Body of pancreas (tissue), 4 donors: ENCODE measurements at regions not wholly inside any gene's neighbourhood (a gene's known extent, or its start where the extent isn't known, plus 50 kb on each side); places are given as distances from the start of the nearest gene placed in this dataset.
"Not testable (repeated sequence)": the region's sequence is repeated elsewhere in the genome, so short reads cannot be mapped to it uniquely, and the experiment has no call there.

Source experiments
- ATAC-seq: fragments of 150-250 bp; one replicate; pipeline ENCODE4 v1.9.1; 2016
- DNase-seq, 4 donors: peaks; one replicate each; pipeline ENCODE4 v3.0.0-alpha.2; 2019
- H3K27ac ChIP-seq, 4 donors: fragments of 200-600 bp; sonication (generic); 1 replicate in 3 of 4; 2 replicates in 1 of 4; pipeline versions ENCODE4 v1.5.1 to v1.6.1; 2016 to 2019; ENCODE audit warnings: mild to moderate bottlenecking in 1 of 4, mixed read lengths in 1 of 4, moderate library complexity in 1 of 4
- H3K27me3 ChIP-seq, 2 donors: fragments of 200-600 bp; sonication (generic); one replicate each; pipeline ENCODE4 v1.6.0; 2016; ENCODE audit warnings: mild to moderate bottlenecking in 1 of 2
- H3K36me3 ChIP-seq, 2 donors: fragments of 200-600 bp; sonication (generic); replicated peaks in 1 of 2; 2 replicates each; pipeline ENCODE4 v1.5.1; 2016; ENCODE audit warnings: low read depth in 2 of 2; ENCODE audit not compliant: insufficient read depth in 1 of 2
- H3K4me1 ChIP-seq: fragments of 200-600 bp; sonication (generic); one replicate; pipeline ENCODE4 v1.6.0; 2016
- H3K4me3 ChIP-seq, 2 donors: fragments of 200-600 bp; sonication (generic); 1 replicate in 1 of 2; 2 replicates in 1 of 2; pipeline ENCODE4 v1.5.1; 2016 to 2019
- H3K9me3 ChIP-seq, 3 donors: fragments of 200-600 bp; sonication (generic); 1 replicate in 2 of 3; 2 replicates in 1 of 3; pipeline ENCODE4 v1.5.1; 2016
- POLR2A ChIP-seq, 3 donors: fragments of 450-650 bp; IDR thresholded peaks; one replicate each; pipeline ENCODE4 v1.6.1; 2016; ENCODE audit warnings: antibody characterized with exemption in 3 of 3, mild to moderate bottlenecking in 2 of 3
- WGBS, 2 donors: methylation state at CpG; one replicate each; pipeline ENCODE4 v1.1.5; 2017; 5-methylcytosine and 5-hydroxymethylcytosine counted together
- intact Hi-C: fragments of 100-400 bp; cut with DNase I; formaldehyde crosslinking; loops from one replicate; pipeline ENCODE4 v1.15.1; 2023
- TF ChIP-seq, protein P1 (sequence below), 7 experiments: fragments of 450-650 bp in 4 of 7; fragments of 200-600 bp in 3 of 7; sonication (generic) in 3 of 7; IDR thresholded peaks; one replicate each; pipeline ENCODE4 v1.5.1; 2016 to 2019; ENCODE audit warnings: antibody characterized with exemption in 7 of 7

DNA sequence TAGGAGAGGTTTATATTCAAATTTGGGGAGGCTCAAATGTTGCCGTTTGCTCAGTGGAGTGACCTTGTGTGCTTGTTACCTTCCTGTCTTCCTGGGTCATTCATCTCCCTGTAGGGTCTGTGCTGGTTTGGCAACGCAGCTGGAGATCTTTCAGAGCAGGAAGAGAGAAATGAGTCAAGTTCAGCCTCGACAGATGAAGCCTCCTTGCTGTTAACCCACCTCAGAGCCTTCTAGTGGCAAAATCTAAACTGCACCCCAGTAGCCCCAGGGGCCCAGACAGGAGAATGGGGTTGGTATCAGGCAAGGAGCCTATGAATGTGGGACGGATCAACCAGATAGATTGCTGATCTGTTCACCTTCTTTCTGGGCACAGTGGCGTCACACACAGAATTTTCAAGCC lies 999.3 kb downstream of the VRK1 start:
- Histone ChIP-seq H3K27me3 (no peaks in the 10 kb centered on the region), H3K4me3 (no peak overlapping the region), H3K27ac (no peak overlapping the region), H3K9me3 (no peaks in the 10 kb centered on the region), H3K4me1 (no peaks in the 10 kb centered on the region), H3K36me3 (no peaks in the 10 kb centered on the region)
- TF ChIP-seq, protein P1, sequence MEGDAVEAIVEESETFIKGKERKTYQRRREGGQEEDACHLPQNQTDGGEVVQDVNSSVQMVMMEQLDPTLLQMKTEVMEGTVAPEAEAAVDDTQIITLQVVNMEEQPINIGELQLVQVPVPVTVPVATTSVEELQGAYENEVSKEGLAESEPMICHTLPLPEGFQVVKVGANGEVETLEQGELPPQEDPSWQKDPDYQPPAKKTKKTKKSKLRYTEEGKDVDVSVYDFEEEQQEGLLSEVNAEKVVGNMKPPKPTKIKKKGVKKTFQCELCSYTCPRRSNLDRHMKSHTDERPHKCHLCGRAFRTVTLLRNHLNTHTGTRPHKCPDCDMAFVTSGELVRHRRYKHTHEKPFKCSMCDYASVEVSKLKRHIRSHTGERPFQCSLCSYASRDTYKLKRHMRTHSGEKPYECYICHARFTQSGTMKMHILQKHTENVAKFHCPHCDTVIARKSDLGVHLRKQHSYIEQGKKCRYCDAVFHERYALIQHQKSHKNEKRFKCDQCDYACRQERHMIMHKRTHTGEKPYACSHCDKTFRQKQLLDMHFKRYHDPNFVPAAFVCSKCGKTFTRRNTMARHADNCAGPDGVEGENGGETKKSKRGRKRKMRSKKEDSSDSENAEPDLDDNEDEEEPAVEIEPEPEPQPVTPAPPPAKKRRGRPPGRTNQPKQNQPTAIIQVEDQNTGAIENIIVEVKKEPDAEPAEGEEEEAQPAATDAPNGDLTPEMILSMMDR (IDR thresholded peaks at IDR 0.05), result no peak
- no peak for TF ChIP-seq POLR2A (IDR thresholded peaks at IDR 0.05)
- DNase-seq (no peak), ATAC-seq (no peak)
- intact Hi-C loops, result no loop called here
- 40 to 56% methylated on average over 5 of the region's 5 CpGs for WGBS, 2 donors

DNA sequence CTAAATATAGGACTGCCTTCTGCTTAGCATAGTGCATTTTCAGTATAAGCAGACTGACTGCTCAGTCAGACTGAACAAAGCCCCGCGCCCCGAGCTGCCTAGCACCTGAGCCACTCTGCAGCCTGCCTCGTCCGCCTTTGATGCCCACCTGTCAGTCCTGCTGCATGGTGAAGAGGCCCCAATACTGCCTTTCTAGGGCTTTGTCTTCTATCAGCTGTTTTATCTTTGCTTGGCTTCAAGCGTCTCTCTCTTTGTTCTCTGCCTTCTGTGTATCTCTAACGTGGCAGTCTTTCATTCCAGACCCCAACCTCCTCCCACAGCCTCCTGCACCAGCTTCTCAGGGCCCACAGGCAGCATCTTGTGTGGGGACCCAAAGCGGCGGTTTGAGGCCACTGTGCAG lies 1001.0 kb downstream of the VRK1 start:
- intact Hi-C loops, result no loop called here
- 54 to 64% methylated on average over 9 of the region's 9 CpGs for WGBS, 2 donors

DNA sequence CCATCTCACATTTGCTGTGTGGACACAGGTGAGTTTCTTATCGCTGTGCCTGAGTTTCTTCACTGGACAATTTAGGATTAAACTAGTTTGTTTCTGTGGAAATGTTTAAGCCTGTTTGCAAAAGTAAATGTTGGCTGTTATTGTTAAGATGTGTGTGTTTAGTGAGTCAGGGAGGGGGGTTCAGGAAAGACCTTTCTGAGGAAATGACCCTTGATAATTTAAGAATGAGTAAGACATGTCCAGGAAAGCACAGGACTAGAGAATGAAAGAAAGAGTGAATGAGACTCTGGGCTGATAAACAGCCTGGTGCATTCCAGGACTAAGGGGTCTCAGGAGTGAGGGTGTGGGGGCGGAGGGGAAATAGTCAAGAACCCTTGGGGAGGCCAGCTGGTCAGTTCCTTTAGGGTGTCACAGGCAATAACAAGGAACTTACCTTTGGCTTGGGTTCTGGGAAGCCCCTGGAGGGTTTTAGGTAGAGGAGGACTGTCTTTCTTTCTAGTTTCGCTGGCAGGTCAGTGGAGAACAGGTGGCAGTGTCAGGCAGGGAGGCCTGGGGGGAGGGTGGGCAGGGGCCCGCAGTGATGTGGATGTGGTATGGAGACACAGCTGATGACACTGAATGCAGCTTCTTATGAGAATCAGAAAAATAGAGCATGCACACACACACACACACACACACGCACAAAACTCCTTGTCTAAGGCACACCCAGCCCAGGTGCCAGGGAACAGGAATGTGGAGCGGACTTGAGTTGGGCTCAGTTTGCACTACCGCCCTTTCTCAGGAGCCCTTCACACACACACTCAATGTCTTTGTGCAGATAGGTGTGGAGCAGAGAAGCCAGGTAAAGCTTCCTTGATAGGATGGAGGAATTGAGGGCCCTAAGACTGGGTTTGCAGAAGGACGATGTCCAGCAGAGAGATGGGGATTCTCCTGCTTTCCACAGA lies 1005.5 kb downstream of the VRK1 start:
- Histone ChIP-seq H3K4me3 (no peak overlapping the region), H3K27ac (no peak overlapping the region), H3K27me3 (no peaks in the 10 kb centered on the region), H3K36me3 (no peaks in the 10 kb centered on the region), H3K4me1 (no peaks in the 10 kb centered on the region), H3K9me3 (no peaks in the 10 kb centered on the region)
- ATAC-seq, result no peak
- intact Hi-C loops, result no loop called here
- no peak for DNase-seq
- 51 to 53% methylated on average over 8 of the region's 8 CpGs for WGBS, 2 donors
- no peak for TF ChIP-seq POLR2A (IDR thresholded peaks at IDR 0.05)
- TF ChIP-seq, protein P1 (IDR thresholded peaks at IDR 0.05), result no peak

More for the DNA sequence above, 1001.0 kb downstream of the VRK1 start:
- TF ChIP-seq, protein P1 (IDR thresholded peaks at IDR 0.05), result no peak
- no peak for TF ChIP-seq POLR2A (IDR thresholded peaks at IDR 0.05)
- Histone ChIP-seq H3K9me3 (no peaks in the 10 kb centered on the region), H3K36me3 (no peaks in the 10 kb centered on the region), H3K27ac (no peak overlapping the region), H3K27me3 (no peaks in the 10 kb centered on the region), H3K4me3 (no peak overlapping the region), H3K4me1 (no peaks in the 10 kb centered on the region)
- ATAC-seq (no peak), DNase-seq (no peak)

DNA sequence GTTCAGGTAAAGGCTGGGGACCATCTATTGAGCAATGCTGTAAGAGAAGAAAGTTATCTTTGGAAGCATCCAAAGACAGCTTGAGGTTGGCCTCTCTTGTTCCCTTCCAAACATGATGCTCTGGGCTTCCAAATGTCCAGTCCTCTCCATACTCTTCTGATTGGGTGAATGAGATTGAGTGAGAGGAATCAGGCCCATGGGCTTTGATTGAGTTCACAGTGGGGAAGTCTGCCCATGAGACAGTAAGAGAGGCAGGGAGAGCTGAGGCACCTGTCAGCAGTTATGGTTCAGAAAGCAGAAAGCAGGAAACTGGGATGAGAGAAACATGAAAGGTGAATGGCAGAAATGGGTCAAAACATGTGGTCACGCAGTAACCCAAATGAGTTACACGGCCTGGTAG lies 1006.9 kb downstream of the VRK1 start:
- no peak for TF ChIP-seq POLR2A (IDR thresholded peaks at IDR 0.05)
- TF ChIP-seq, protein P1 (IDR thresholded peaks at IDR 0.05), result no peak
- DNase-seq (no peak), ATAC-seq (no peak)
- Histone ChIP-seq H3K27me3 (no peaks in the 10 kb centered on the region), H3K36me3 (no peaks in the 10 kb centered on the region), H3K9me3 (no peaks in the 10 kb centered on the region), H3K4me3 (no peak overlapping the region), H3K27ac (no peak overlapping the region), H3K4me1 (no peaks in the 10 kb centered on the region)
- intact Hi-C loops, result no loop called here
- 70 to 74% methylated on average over 2 of the region's 2 CpGs for WGBS, 2 donors

DNA sequence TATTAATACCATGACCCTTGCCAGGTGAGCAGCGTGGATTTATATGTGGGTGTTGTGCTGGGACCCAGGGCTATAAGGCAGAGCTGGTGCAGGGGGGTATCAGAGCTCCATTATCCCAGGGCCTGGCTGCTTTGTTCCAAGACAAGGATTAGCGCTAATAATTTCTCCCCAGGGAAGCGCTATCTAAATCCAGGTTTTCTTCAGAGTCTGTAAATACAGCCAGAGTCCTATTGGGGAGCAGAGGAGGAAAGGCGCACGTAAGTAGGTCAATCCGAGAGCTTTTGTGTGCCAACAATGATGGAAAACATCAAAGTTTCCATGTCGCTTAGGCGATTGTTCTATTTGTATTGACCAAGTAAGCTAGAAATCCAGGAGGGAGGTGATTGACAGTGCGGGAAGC lies 1009.7 kb downstream of the VRK1 start:
- Histone ChIP-seq H3K4me1 (no peaks in the 10 kb centered on the region), H3K27ac (no peak overlapping the region), H3K36me3 (no peaks in the 10 kb centered on the region), H3K27me3 (no peaks in the 10 kb centered on the region), H3K4me3 (no peak overlapping the region), H3K9me3 (no peaks in the 10 kb centered on the region)
- no peak for ATAC-seq
- no peak for TF ChIP-seq POLR2A (IDR thresholded peaks at IDR 0.05)
- TF ChIP-seq, protein P1 (IDR thresholded peaks at IDR 0.05), result no peak
- WGBS, 2 donors, result 43 to 54% methylated on average over 9 of the region's 9 CpGs
- intact Hi-C loops, result no loop called here
- no peak for DNase-seq

DNA sequence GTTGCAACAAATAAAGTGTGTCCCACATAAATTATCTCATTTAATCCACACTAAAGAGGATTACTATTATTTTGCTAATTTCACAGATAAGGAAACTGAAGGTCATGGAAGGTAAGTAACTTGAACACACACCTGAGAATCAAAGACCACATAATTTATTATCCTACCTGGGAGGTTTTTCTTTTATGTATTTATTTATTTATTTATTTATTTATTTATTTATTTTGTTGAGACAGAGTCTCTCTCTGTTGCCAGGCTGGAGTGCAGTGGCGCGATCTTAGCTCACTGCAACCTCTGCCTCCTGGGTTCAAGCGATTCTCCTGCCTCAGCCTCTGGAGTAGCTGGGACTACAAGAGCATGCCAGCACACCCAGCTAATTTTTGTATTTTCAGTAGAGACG lies 1011.4 kb downstream of the VRK1 start:
- H3K27me3 ChIP-seq, DNase-seq, ATAC-seq, H3K36me3 ChIP-seq, H3K27ac ChIP-seq, H3K9me3 ChIP-seq, intact Hi-C loops, H3K4me1 ChIP-seq, H3K4me3 ChIP-seq: not testable (repeated sequence)
- 92 to 95% methylated on average over 4 of the region's 4 CpGs for WGBS, 2 donors
